SK-N-SH treated with all-trans-retinoic acid at 6 μM for 48 hours (cell line): ENCODE measurements at regions not wholly inside any gene's neighbourhood (a gene's known extent, or its start where the extent isn't known, plus 50 kb on each side); places are given as distances from the start of the nearest gene placed in this dataset.

Source experiments
- ARNTL ChIP-seq: fragments of 450-650 bp; formaldehyde crosslinking; IDR thresholded peaks from 2 replicates; pipeline ENCODE4 v1.5.0; 2020; ENCODE audit warnings: low read depth, mild to moderate bottlenecking, moderate library complexity, borderline replicate concordance
- BACH2 ChIP-seq: fragments of 250-450 bp; sonication (Bioruptor Pico); IDR thresholded peaks from 2 replicates; pipeline ENCODE4 v1.9.0; 2021; ENCODE audit warnings: mild to moderate bottlenecking, borderline replicate concordance
- CREB5 ChIP-seq: fragments of 250-450 bp; sonication (Bioruptor Pico); IDR thresholded peaks from 2 replicates; pipeline ENCODE4 v1.5.1; 2020; ENCODE audit warnings: low read depth, mild to moderate bottlenecking, moderate library complexity
- CSDC2 ChIP-seq: fragments of 250-450 bp; sonication (Bioruptor Pico); IDR thresholded peaks from 2 replicates; pipeline ENCODE4 v1.5.0; 2020; ENCODE audit warnings: mild to moderate bottlenecking, moderate library complexity
- ESRRG ChIP-seq: fragments of 250-450 bp; sonication (Bioruptor Pico); IDR thresholded peaks from 2 replicates; pipeline ENCODE4 v1.6.1; 2021; ENCODE audit warnings: mild to moderate bottlenecking
- ISL1 ChIP-seq: fragments of 250-450 bp; sonication (Bioruptor Pico); IDR thresholded peaks from 2 replicates; pipeline ENCODE4 v2.1.2; 2022; ENCODE audit warnings: mild to moderate bottlenecking, moderate library complexity
- PATZ1 ChIP-seq: fragments of 250-450 bp; sonication (Bioruptor Pico); IDR thresholded peaks from 2 replicates; pipeline ENCODE4 v1.8.0; 2020; ENCODE audit warnings: mild to moderate bottlenecking, moderate library complexity, borderline replicate concordance
- RARB ChIP-seq: fragments of 250-450 bp; sonication (Bioruptor Pico); IDR thresholded peaks from 2 replicates; pipeline ENCODE4 v1.8.0; 2021; ENCODE audit warnings: mild to moderate bottlenecking, moderate library complexity
- TCF4 ChIP-seq: fragments of 250-450 bp; sonication (Bioruptor Pico); IDR thresholded peaks from 2 replicates; pipeline ENCODE4 v1.8.0; 2021; ENCODE audit warnings: mild to moderate bottlenecking, moderate library complexity, borderline replicate concordance
- ZFP3 ChIP-seq: fragments of 250-450 bp; sonication (Bioruptor Pico); IDR thresholded peaks from 2 replicates; pipeline ENCODE4 v1.5.0; 2020; ENCODE audit warnings: mild to moderate bottlenecking, moderate library complexity
- ZFP30 ChIP-seq: fragments of 450-650 bp; formaldehyde crosslinking; IDR thresholded peaks from 2 replicates; pipeline ENCODE4 v1.5.0; 2022; ENCODE audit warnings: mild to moderate bottlenecking, moderate library complexity
- ZNF70 ChIP-seq: fragments of 450-650 bp; formaldehyde crosslinking; IDR thresholded peaks from 2 replicates; pipeline ENCODE4 v1.5.0; 2020; ENCODE audit warnings: mild to moderate bottlenecking, moderate library complexity
- ZNF8 ChIP-seq: fragments of 450-650 bp; formaldehyde crosslinking; IDR thresholded peaks from 2 replicates; pipeline ENCODE4 v1.5.0; 2020; ENCODE audit warnings: mild to moderate bottlenecking, moderate library complexity

GRCh38 chr11:86152901-86153300, 84.0 kb upstream of the PICALM start:
- TF ChIP-seq ZFP3 (CRISPR knock-in tag) (no peak), TCF4 (CRISPR knock-in tag) (no peak), ZNF70 (CRISPR knock-in tag) (no peak), PATZ1 (no peak), RARB (CRISPR knock-in tag) (no peak), CREB5 (CRISPR knock-in tag) (no peak), ARNTL (CRISPR knock-in tag) (no peak), CSDC2 (CRISPR knock-in tag) (no peak), BACH2 (CRISPR knock-in tag) (no peak), ZFP30 (CRISPR knock-in tag) (no peak), ZNF8 (CRISPR knock-in tag) (no peak), ESRRG (CRISPR knock-in tag) (no peak), ISL1 (CRISPR knock-in tag) (no peak)
